ENCODE measurements at regions not wholly inside any gene's neighbourhood (a gene's known extent, or its start where the extent isn't known, plus 50 kb on each side); places are given as distances from the start of the nearest gene placed in this dataset.

DNA sequence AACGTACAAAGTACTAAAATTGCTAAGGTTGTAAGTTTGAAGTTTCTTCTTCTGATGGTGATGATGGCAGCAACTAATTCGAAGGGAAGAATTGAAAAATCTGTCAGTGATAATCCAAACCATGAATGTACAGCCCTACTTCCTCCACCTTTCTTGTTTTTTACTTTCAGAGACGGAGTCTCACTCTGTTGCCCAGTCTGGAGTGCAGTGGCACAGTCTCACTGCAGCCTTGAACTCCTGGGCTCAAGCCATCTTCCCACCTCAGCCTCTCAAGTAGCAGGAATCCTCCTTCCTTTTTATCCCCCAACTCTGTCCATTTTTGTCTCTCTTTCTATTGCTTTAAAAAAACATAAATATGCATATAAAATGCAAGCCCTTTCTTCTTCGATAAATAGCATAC lies 112.3 kb upstream of the SOX21 start:
- H3K79me2 ChIP-seq (ENCODE audit: insufficient read depth, low read length) = no peaks in the 10 kb centered on the region
- no peak overlapping the region for H3K18ac ChIP-seq (ENCODE audit: insufficient read length, low read depth, low read length)
- no peak overlapping the region for H3K14ac ChIP-seq (ENCODE audit: insufficient read depth, low read length)
- TF ChIP-seq, protein P1, sequence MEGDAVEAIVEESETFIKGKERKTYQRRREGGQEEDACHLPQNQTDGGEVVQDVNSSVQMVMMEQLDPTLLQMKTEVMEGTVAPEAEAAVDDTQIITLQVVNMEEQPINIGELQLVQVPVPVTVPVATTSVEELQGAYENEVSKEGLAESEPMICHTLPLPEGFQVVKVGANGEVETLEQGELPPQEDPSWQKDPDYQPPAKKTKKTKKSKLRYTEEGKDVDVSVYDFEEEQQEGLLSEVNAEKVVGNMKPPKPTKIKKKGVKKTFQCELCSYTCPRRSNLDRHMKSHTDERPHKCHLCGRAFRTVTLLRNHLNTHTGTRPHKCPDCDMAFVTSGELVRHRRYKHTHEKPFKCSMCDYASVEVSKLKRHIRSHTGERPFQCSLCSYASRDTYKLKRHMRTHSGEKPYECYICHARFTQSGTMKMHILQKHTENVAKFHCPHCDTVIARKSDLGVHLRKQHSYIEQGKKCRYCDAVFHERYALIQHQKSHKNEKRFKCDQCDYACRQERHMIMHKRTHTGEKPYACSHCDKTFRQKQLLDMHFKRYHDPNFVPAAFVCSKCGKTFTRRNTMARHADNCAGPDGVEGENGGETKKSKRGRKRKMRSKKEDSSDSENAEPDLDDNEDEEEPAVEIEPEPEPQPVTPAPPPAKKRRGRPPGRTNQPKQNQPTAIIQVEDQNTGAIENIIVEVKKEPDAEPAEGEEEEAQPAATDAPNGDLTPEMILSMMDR (conservative IDR thresholded peaks at IDR 0.05) = no peak
- H3K9me3 Mint-ChIP-seq = no peaks in the 10 kb centered on the region
- no peak overlapping the region for H4K8ac ChIP-seq (replicated peaks; ENCODE audit: insufficient read length, low read depth, low read length)
- no CpG with 5 or more reads among the region's 4 CpGs for WGBS (ENCODE audit: extremely low coverage, insufficient read length, low lambda C conversion rate)
- H3K23ac ChIP-seq (ENCODE audit: insufficient read length, low read depth, low read length) = no peak overlapping the region
- H2AFZ ChIP-seq (ENCODE audit: low read length) = no peak overlapping the region
- H4K20me1 ChIP-seq (ENCODE audit: control insufficient read depth, insufficient read depth, insufficient read length) = no peaks in the 10 kb centered on the region
- no peak overlapping the region for H3K4me3 Mint-ChIP-seq
- H3K4ac ChIP-seq (ENCODE audit: low read depth, low read length) = no peak overlapping the region
- H3K56ac ChIP-seq (ENCODE audit: insufficient read length, low read depth, low read length) = no peak overlapping the region
- H3K79me1 ChIP-seq (ENCODE audit: insufficient read depth, low read depth, low read length, poor library complexity, severe bottlenecking) = no peaks in the 10 kb centered on the region
- no peaks in the 10 kb centered on the region for H3K27me3 ChIP-seq (ENCODE audit: insufficient read depth, low read length)
- H4K91ac ChIP-seq (ENCODE audit: insufficient read length, low read depth, low read length) = no peak overlapping the region
- H3K27me3 Mint-ChIP-seq (ENCODE audit: low read depth) = no peaks in the 10 kb centered on the region
- H3K4me1 Mint-ChIP-seq = peaks cover 65 to 67% of the 10 kb centered on the region in 2 experiments
- no peak for DNase-seq
- no peaks in the 10 kb centered on the region for H3K23me2 ChIP-seq (ENCODE audit: insufficient read length, low read depth, low read length, poor library complexity, severe bottlenecking)
- peak overlapping the region in 2 of 3 experiments; percentile 75 to 95; a peak in 5 of 7 replicates for H3K27ac Mint-ChIP-seq
- no peak overlapping the region for H3K9ac ChIP-seq (ENCODE audit: extremely low read depth, insufficient read length, low read length)
- no peak overlapping the region for H3T11ph ChIP-seq (ENCODE audit: low read length)
- peaks cover 0 to 4% (median 0%) of the 10 kb centered on the region in 3 experiments; a peak in 1 of 7 replicates for H3K36me3 Mint-ChIP-seq (ENCODE audit: insufficient read depth in 1 of 3, low read depth in 3 of 3)
- no peak overlapping the region for H2BK120ac ChIP-seq (ENCODE audit: low read depth, low read length, poor library complexity, severe bottlenecking)
- no peak overlapping the region for H2AK5ac ChIP-seq (ENCODE audit: insufficient read length, low read length)
- H3K9me3 ChIP-seq (ENCODE audit: control insufficient read depth, low read depth, low read length) = no peaks in the 10 kb centered on the region
- peak overlapping the region; percentile 23 for H3K27ac ChIP-seq (ENCODE audit: insufficient read length, low read depth, low read length)
- no peak overlapping the region for H3K4me2 ChIP-seq (ENCODE audit: insufficient read depth, insufficient read length, low read length)
- peaks cover 2% of the 10 kb centered on the region; the same call in 1 of the 2 replicates for H3K4me1 ChIP-seq (ENCODE audit: insufficient read depth, low read length)
- no peak overlapping the region for H2BK20ac ChIP-seq (ENCODE audit: low read depth, low read length, poor library complexity, severe bottlenecking)
- no peak overlapping the region for H2BK15ac ChIP-seq (ENCODE audit: low read depth, low read length)
- H2BK12ac ChIP-seq (ENCODE audit: insufficient read length, low read depth, low read length) = no peak overlapping the region
- H4K5ac ChIP-seq (ENCODE audit: insufficient read length, low read depth, low read length) = no peak overlapping the region
- H2BK5ac ChIP-seq (ENCODE audit: insufficient read length, low read length) = no peak overlapping the region

All from H9 (cell line).